GM23338 (cell line): ENCODE measurements at regions not wholly inside any gene's neighbourhood (a gene's known extent, or its start where the extent isn't known, plus 50 kb on each side); places are given as distances from the start of the nearest gene placed in this dataset.

Experiments used
- ATAC-seq: fragments of 200-7000 bp; cut with Tn5 transposase; 3 replicates; pipeline ENCODE4 v1.9.1; 2020
- DNase-seq: peaks from one replicate; pipeline ENCODE4 v3.0.0-alpha.2; 2015; ENCODE audit warnings: low spot score
- H2AFZ ChIP-seq: fragments of 200-600 bp; sonication (generic); 2 replicates; pipeline ENCODE4 v1.8.0; 2016; ENCODE audit warnings: antibody characterized with exemption, mild to moderate bottlenecking, moderate library complexity
- H3F3A ChIP-seq: fragments of 200-600 bp; sonication (generic); replicated peaks from 2 replicates; pipeline ENCODE4 v1.8.0; 2017; ENCODE audit warnings: antibody characterized with exemption, mixed run types, low read depth
- H3K27ac ChIP-seq: fragments of 200-600 bp; sonication (generic); 2 replicates; pipeline ENCODE4 v1.6.1; 2016; ENCODE audit warnings: low read depth
- H3K27me3 ChIP-seq: fragments of 200-600 bp; sonication (generic); 2 replicates; pipeline ENCODE4 v1.8.0; 2016; ENCODE audit warnings: mild to moderate bottlenecking, mixed run types, moderate library complexity; ENCODE audit not compliant: insufficient read depth
- H3K36me3 ChIP-seq: fragments of 200-600 bp; sonication (generic); 2 replicates; pipeline ENCODE4 v1.8.0; 2016; ENCODE audit warnings: mild to moderate bottlenecking; ENCODE audit not compliant: insufficient read depth
- H3K4me1 ChIP-seq: fragments of 200-600 bp; sonication (generic); 2 replicates; pipeline ENCODE4 v1.8.0; 2016; ENCODE audit warnings: mild to moderate bottlenecking, moderate library complexity; ENCODE audit not compliant: insufficient read depth
- H3K4me2 ChIP-seq: fragments of 200-600 bp; sonication (generic); 2 replicates; pipeline ENCODE4 v1.7.1; 2017; ENCODE audit warnings: mixed run types
- H3K4me3 ChIP-seq: fragments of 200-600 bp; sonication (generic); 2 replicates; pipeline ENCODE4 v1.6.1; 2016; ENCODE audit warnings: mixed run types
- H3K79me2 ChIP-seq: fragments of 200-600 bp; sonication (generic); replicated peaks from 2 replicates; pipeline ENCODE4 v1.8.0; 2017; ENCODE audit warnings: mild to moderate bottlenecking; ENCODE audit not compliant: insufficient read depth
- H3K9me2 ChIP-seq: fragments of 200-600 bp; sonication (generic); 2 replicates; pipeline ENCODE4 v1.8.0; 2017; ENCODE audit not compliant: insufficient read depth
- H4K20me1 ChIP-seq: fragments of 200-600 bp; sonication (generic); replicated peaks from 2 replicates; pipeline ENCODE4 v1.8.0; 2017; ENCODE audit warnings: mild to moderate bottlenecking; ENCODE audit not compliant: insufficient read depth
- H3K27ac Mint-ChIP-seq: 2 replicates; pipeline ENCODE4 v1.8.0; 2020; ENCODE audit warnings: inconsistent platforms, mild to moderate bottlenecking, moderate library complexity, mixed read lengths
- H3K27me3 Mint-ChIP-seq: 3 replicates; pipeline ENCODE4 v1.8.0; 2022; ENCODE audit warnings: low read depth, mild to moderate bottlenecking, moderate library complexity, mixed read lengths, inconsistent platforms; ENCODE audit not compliant: insufficient read depth, poor library complexity
- H3K36me3 Mint-ChIP-seq: 3 replicates; pipeline ENCODE4 v1.8.0; 2021; ENCODE audit warnings: low read depth, mild to moderate bottlenecking, inconsistent platforms, moderate library complexity, mixed read lengths
- H3K4me1 Mint-ChIP-seq: 3 replicates; pipeline ENCODE4 v1.8.0; 2020; ENCODE audit warnings: mild to moderate bottlenecking, inconsistent platforms, mixed read lengths
- H3K4me3 Mint-ChIP-seq: 3 replicates; pipeline ENCODE4 v1.8.0; 2021; ENCODE audit warnings: moderate library complexity, mild to moderate bottlenecking, inconsistent platforms, mixed read lengths
- H3K9me3 Mint-ChIP-seq: 3 replicates; pipeline ENCODE4 v1.8.0; 2020; ENCODE audit warnings: moderate library complexity, mild to moderate bottlenecking, inconsistent platforms, mixed read lengths
- CREB1 ChIP-seq: fragments of 250-450 bp; sonication (Bioruptor Pico); IDR thresholded peaks from 2 replicates; pipeline ENCODE4 v1.5.0; 2020; ENCODE audit warnings: low read depth, mild to moderate bottlenecking, moderate library complexity
- EZH2 ChIP-seq: fragments of 200-600 bp; sonication (generic); IDR thresholded peaks from one replicate; pipeline ENCODE4 v1.8.0; 2017; ENCODE audit warnings: antibody characterized with exemption, mild to moderate bottlenecking, low read depth; ENCODE audit not compliant: unreplicated experiment
- EZH2phosphoT487 ChIP-seq: fragments of 200-600 bp; sonication (generic); IDR thresholded peaks from one replicate; pipeline ENCODE4 v1.8.1; 2018; ENCODE audit warnings: antibody characterized with exemption; ENCODE audit not compliant: unreplicated experiment
- JUNB ChIP-seq: IDR thresholded peaks from one replicate; pipeline ENCODE4 v1.6.1; 2016; ENCODE audit warnings: antibody characterized with exemption; ENCODE audit not compliant: unreplicated experiment
- NANOG ChIP-seq: IDR thresholded peaks from 2 replicates; pipeline ENCODE4 v1.6.1; 2016; ENCODE audit warnings: antibody characterized with exemption, borderline replicate concordance
- POLR2AphosphoS5 ChIP-seq: IDR thresholded peaks from 2 replicates; pipeline ENCODE4 v1.6.1; 2016; ENCODE audit warnings: antibody characterized with exemption, low read depth
- STAT1 ChIP-seq: IDR thresholded peaks from one replicate; pipeline ENCODE4 v1.6.1; 2016; ENCODE audit warnings: antibody characterized with exemption; ENCODE audit not compliant: unreplicated experiment
- ZNF114 ChIP-seq: fragments of 250-450 bp; sonication (Bioruptor Pico); IDR thresholded peaks from 2 replicates; pipeline ENCODE4 v1.5.0; 2020; ENCODE audit warnings: mild to moderate bottlenecking, moderate library complexity
- ZNF331 ChIP-seq: fragments of 250-450 bp; sonication (Bioruptor Pico); IDR thresholded peaks from 2 replicates; pipeline ENCODE4 v1.5.0; 2020; ENCODE audit warnings: low read depth, mild to moderate bottlenecking, moderate library complexity
- TF ChIP-seq, protein P1 (sequence below): IDR thresholded peaks from 2 replicates; pipeline ENCODE4 v1.6.1; 2016; ENCODE audit warnings: antibody characterized with exemption
- TF ChIP-seq, protein P2 (sequence below): IDR thresholded peaks from one replicate; pipeline ENCODE4 v1.6.1; 2018; ENCODE audit warnings: antibody characterized with exemption; ENCODE audit not compliant: unreplicated experiment
- TF ChIP-seq, protein P3 (sequence below): fragments of 250-450 bp; sonication (Bioruptor Pico); IDR thresholded peaks from 2 replicates; pipeline ENCODE4 v1.5.0; 2020; ENCODE audit warnings: mild to moderate bottlenecking, moderate library complexity

DNA sequence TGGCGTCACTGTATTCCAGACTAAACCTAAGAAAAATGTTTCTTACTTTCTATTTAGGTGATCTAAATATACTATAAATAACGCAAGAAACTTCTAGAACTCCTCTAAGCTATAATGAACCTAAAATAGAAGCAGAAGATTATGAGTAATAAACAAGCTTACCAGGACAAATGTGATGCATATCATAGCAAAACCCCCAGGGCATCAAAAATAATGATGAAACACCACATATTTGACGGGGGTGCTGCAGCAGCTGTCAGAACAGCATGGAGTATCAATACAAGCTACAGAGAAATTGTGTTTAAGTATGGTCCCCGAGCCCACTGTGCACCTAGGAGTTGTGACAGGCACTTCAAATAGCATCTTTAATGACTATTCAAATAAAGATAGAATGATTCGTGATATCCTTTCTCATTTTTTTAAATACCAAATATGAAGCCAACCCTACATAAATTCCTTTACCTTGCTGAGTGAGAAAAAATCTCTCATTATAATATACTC, 337.3 kb downstream of the CENPC start (continued):
- TF ChIP-seq, protein P1, sequence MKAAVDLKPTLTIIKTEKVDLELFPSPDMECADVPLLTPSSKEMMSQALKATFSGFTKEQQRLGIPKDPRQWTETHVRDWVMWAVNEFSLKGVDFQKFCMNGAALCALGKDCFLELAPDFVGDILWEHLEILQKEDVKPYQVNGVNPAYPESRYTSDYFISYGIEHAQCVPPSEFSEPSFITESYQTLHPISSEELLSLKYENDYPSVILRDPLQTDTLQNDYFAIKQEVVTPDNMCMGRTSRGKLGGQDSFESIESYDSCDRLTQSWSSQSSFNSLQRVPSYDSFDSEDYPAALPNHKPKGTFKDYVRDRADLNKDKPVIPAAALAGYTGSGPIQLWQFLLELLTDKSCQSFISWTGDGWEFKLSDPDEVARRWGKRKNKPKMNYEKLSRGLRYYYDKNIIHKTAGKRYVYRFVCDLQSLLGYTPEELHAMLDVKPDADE = no peak
- TF ChIP-seq, protein P2, sequence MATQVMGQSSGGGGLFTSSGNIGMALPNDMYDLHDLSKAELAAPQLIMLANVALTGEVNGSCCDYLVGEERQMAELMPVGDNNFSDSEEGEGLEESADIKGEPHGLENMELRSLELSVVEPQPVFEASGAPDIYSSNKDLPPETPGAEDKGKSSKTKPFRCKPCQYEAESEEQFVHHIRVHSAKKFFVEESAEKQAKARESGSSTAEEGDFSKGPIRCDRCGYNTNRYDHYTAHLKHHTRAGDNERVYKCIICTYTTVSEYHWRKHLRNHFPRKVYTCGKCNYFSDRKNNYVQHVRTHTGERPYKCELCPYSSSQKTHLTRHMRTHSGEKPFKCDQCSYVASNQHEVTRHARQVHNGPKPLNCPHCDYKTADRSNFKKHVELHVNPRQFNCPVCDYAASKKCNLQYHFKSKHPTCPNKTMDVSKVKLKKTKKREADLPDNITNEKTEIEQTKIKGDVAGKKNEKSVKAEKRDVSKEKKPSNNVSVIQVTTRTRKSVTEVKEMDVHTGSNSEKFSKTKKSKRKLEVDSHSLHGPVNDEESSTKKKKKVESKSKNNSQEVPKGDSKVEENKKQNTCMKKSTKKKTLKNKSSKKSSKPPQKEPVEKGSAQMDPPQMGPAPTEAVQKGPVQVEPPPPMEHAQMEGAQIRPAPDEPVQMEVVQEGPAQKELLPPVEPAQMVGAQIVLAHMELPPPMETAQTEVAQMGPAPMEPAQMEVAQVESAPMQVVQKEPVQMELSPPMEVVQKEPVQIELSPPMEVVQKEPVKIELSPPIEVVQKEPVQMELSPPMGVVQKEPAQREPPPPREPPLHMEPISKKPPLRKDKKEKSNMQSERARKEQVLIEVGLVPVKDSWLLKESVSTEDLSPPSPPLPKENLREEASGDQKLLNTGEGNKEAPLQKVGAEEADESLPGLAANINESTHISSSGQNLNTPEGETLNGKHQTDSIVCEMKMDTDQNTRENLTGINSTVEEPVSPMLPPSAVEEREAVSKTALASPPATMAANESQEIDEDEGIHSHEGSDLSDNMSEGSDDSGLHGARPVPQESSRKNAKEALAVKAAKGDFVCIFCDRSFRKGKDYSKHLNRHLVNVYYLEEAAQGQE = no peak
- TF ChIP-seq POLR2AphosphoS5 (no peak), EZH2 (no peak), ZNF331 (no peak), NANOG (no peak)

GRCh38 chr4:67204441-67204840, 340.9 kb downstream of the CENPC start:
- peaks cover 5% of the 10 kb centered on the region; the same call in 2 of the 3 replicates for H3K4me1 Mint-ChIP-seq
- TF ChIP-seq, protein P3, sequence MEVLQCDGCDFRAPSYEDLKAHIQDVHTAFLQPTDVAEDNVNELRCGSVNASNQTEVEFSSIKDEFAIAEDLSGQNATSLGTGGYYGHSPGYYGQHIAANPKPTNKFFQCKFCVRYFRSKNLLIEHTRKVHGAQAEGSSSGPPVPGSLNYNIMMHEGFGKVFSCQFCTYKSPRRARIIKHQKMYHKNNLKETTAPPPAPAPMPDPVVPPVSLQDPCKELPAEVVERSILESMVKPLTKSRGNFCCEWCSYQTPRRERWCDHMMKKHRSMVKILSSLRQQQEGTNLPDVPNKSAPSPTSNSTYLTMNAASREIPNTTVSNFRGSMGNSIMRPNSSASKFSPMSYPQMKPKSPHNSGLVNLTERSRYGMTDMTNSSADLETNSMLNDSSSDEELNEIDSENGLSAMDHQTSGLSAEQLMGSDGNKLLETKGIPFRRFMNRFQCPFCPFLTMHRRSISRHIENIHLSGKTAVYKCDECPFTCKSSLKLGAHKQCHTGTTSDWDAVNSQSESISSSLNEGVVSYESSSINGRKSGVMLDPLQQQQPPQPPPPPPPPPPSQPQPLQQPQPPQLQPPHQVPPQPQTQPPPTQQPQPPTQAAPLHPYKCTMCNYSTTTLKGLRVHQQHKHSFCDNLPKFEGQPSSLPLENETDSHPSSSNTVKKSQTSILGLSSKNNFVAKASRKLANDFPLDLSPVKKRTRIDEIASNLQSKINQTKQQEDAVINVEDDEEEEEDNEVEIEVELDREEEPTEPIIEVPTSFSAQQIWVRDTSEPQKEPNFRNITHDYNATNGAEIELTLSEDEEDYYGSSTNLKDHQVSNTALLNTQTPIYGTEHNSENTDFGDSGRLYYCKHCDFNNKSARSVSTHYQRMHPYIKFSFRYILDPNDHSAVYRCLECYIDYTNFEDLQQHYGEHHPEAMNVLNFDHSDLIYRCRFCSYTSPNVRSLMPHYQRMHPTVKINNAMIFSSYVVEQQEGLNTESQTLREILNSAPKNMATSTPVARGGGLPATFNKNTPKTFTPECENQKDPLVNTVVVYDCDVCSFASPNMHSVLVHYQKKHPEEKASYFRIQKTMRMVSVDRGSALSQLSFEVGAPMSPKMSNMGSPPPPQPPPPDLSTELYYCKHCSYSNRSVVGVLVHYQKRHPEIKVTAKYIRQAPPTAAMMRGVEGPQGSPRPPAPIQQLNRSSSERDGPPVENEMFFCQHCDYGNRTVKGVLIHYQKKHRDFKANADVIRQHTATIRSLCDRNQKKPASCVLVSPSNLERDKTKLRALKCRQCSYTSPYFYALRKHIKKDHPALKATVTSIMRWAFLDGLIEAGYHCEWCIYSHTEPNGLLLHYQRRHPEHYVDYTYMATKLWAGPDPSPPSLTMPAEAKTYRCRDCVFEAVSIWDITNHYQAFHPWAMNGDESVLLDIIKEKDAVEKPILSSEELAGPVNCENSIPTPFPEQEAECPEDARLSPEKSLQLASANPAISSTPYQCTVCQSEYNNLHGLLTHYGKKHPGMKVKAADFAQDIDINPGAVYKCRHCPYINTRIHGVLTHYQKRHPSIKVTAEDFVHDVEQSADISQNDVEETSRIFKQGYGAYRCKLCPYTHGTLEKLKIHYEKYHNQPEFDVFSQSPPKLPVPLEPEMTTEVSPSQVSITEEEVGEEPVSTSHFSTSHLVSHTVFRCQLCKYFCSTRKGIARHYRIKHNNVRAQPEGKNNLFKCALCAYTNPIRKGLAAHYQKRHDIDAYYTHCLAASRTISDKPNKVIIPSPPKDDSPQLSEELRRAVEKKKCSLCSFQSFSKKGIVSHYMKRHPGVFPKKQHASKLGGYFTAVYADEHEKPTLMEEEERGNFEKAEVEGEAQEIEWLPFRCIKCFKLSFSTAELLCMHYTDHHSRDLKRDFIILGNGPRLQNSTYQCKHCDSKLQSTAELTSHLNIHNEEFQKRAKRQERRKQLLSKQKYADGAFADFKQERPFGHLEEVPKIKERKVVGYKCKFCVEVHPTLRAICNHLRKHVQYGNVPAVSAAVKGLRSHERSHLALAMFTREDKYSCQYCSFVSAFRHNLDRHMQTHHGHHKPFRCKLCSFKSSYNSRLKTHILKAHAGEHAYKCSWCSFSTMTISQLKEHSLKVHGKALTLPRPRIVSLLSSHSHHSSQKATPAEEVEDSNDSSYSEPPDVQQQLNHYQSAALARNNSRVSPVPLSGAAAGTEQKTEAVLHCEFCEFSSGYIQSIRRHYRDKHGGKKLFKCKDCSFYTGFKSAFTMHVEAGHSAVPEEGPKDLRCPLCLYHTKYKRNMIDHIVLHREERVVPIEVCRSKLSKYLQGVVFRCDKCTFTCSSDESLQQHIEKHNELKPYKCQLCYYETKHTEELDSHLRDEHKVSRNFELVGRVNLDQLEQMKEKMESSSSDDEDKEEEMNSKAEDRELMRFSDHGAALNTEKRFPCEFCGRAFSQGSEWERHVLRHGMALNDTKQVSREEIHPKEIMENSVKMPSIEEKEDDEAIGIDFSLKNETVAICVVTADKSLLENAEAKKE = no peak
- no peak for TF ChIP-seq STAT1
- TF ChIP-seq CREB1 (CRISPR knock-in tag) = no peak
- no peak for TF ChIP-seq EZH2phosphoT487
- TF ChIP-seq ZNF114 (CRISPR knock-in tag) = no peak
- TF ChIP-seq JUNB = no peak
- no peak for TF ChIP-seq POLR2AphosphoS5
- TF ChIP-seq NANOG = no peak

More at GRCh38 chr4:67204441-67204840, 340.9 kb downstream of the CENPC start:
- no peaks in the 10 kb centered on the region for H3K9me3 Mint-ChIP-seq
- H3K36me3 Mint-ChIP-seq = no peaks in the 10 kb centered on the region
- no peak overlapping the region for H3K27ac Mint-ChIP-seq
- no peak overlapping the region for H3K4me3 Mint-ChIP-seq
- Histone ChIP-seq H3K4me2 (no peak overlapping the region), H3K79me2 (no peaks in the 10 kb centered on the region), H3K9me2 (0 out of 2 replicates have a peak, but pooled peaks cover 10% of the 10 kb centered on the region), H3K4me3 (no peak overlapping the region), H2AFZ (no peak overlapping the region), H4K20me1 (no peaks in the 10 kb centered on the region), H3K27me3 (no peaks in the 10 kb centered on the region), H3K4me1 (no peaks in the 10 kb centered on the region), H3K36me3 (no peaks in the 10 kb centered on the region), H3F3A (no peaks in the 10 kb centered on the region), H3K27ac (no peak overlapping the region)
- no peak for ATAC-seq
- DNase-seq = no peak
- H3K27me3 Mint-ChIP-seq = no peaks in the 10 kb centered on the region
